IMR-90 (cell line): ENCODE measurements at regions not wholly inside any gene's neighbourhood (a gene's known extent, or its start where the extent isn't known, plus 50 kb on each side); places are given as distances from the start of the nearest gene placed in this dataset.

ENCODE experiments used
- ATAC-seq: fragments of 200-7000 bp; cut with Tn5 transposase; 2 replicates; pipeline ENCODE4 v1.9.1; 2020; ENCODE audit warnings: low read depth, mild to moderate bottlenecking, moderate library complexity
- BruUV-seq: library from RNA; stranded (reverse); fragments of 400-500 nt; replicated peaks from 2 replicates; lab custom pipeline; 2021; lab: Mats Ljungman, UMichigan
- CTCF ChIA-PET: fragments of 300-600 bp; formaldehyde crosslinking; extraction: SDS; loops from one replicate; lab custom pipeline; 2021; ENCODE audit warnings: antibody characterized with exemption; lab: Yijun Ruan, JAX
- POLR2A ChIA-PET: fragments of 300-600 bp; sonication (Branson Sonifier 250); formaldehyde crosslinking; loops from one replicate; lab custom pipeline; 2022; ENCODE audit warnings: antibody characterized with exemption; ENCODE audit not compliant: unreplicated experiment; lab: Charles Lee
- DNase-seq: peaks from one replicate; pipeline ENCODE4 v3.0.0; 2013
- H2AFZ ChIP-seq: replicated peaks from 2 replicates; pipeline ENCODE3; 2013; ENCODE audit warnings: low read length, mild to moderate bottlenecking; ENCODE audit not compliant: poor library complexity
- H2AK5ac ChIP-seq: 2 replicates; pipeline ENCODE4 v1.6.1; 2013; ENCODE audit warnings: low read depth, low read length, inconsistent platforms
- H2AK9ac ChIP-seq: replicated peaks from 2 replicates; pipeline ENCODE3; 2013; ENCODE audit warnings: mild to moderate bottlenecking, low read depth, low read length, moderate library complexity; ENCODE audit not compliant: poor library complexity
- H2BK120ac ChIP-seq: 2 replicates; pipeline ENCODE4 v1.6.1; 2013; ENCODE audit warnings: low read depth, low read length, inconsistent platforms
- H2BK15ac ChIP-seq: 3 replicates; pipeline ENCODE4 v1.6.1; 2013; ENCODE audit warnings: low read depth, low read length, inconsistent platforms
- H2BK20ac ChIP-seq: 2 replicates; pipeline ENCODE4 v1.6.1; 2013; ENCODE audit warnings: low read depth, mild to moderate bottlenecking, inconsistent platforms, low read length, moderate library complexity
- H2BK5ac ChIP-seq: 2 replicates; pipeline ENCODE4 v1.6.1; 2013; ENCODE audit warnings: mild to moderate bottlenecking, low read depth, low read length, inconsistent platforms; ENCODE audit not compliant: poor library complexity, severe bottlenecking
- H3K14ac ChIP-seq: replicated peaks from 2 replicates; pipeline ENCODE4 v1.6.1; 2013; ENCODE audit warnings: low read depth, low read length, inconsistent platforms
- H3K18ac ChIP-seq: 2 replicates; pipeline ENCODE4 v1.6.1; 2013; ENCODE audit warnings: low read depth, low read length, control low read depth
- H3K23ac ChIP-seq: 2 replicates; pipeline ENCODE4 v1.6.1; 2013; ENCODE audit warnings: low read depth, low read length, inconsistent platforms
- H3K27ac ChIP-seq: 2 replicates; pipeline ENCODE4 v1.5.1; 2013; ENCODE audit warnings: mild to moderate bottlenecking, control low read depth, low read length; ENCODE audit not compliant: insufficient read depth
- H3K27me3 ChIP-seq: 2 replicates; pipeline ENCODE4 v1.6.1; 2013; ENCODE audit warnings: low read length; ENCODE audit not compliant: control insufficient read depth, insufficient read depth
- H3K36me3 ChIP-seq: 2 replicates; pipeline ENCODE4 v1.6.1; 2013; ENCODE audit warnings: low read length, mixed read lengths; ENCODE audit not compliant: control insufficient read depth, insufficient read depth
- H3K4ac ChIP-seq: 2 replicates; pipeline ENCODE4 v1.6.1; 2013; ENCODE audit warnings: low read depth, low read length, inconsistent platforms
- H3K4me1 ChIP-seq: 2 replicates; pipeline ENCODE4 v1.6.1; 2013; ENCODE audit warnings: low read length, mixed read lengths; ENCODE audit not compliant: control insufficient read depth, insufficient read depth
- H3K4me2 ChIP-seq: 2 replicates; pipeline ENCODE4 v1.6.1; 2013; ENCODE audit warnings: low read depth, mild to moderate bottlenecking, control low read depth, low read length, moderate library complexity
- H3K4me3 ChIP-seq: 2 replicates; pipeline ENCODE4 v1.5.1; 2013; ENCODE audit warnings: low read depth, mild to moderate bottlenecking, control low read depth, low read length, moderate library complexity; ENCODE audit not compliant: insufficient read depth
- H3K56ac ChIP-seq: 2 replicates; pipeline ENCODE4 v1.6.1; 2013; ENCODE audit warnings: low read length, inconsistent platforms; ENCODE audit not compliant: insufficient read depth; ENCODE audit errors: extremely low read depth
- H3K79me1 ChIP-seq, 2 experiments: 2 replicates each; pipeline ENCODE4 v1.6.1; 2013; ENCODE audit warnings: low read length in 2 of 2, inconsistent platforms in 1 of 2, low read depth in 1 of 2
- H3K9ac ChIP-seq: 2 replicates; pipeline ENCODE4 v1.6.1; 2013; ENCODE audit warnings: low read depth, low read length, control low read depth
- H3K9me1 ChIP-seq: 2 replicates; pipeline ENCODE4 v1.6.1; 2013; ENCODE audit warnings: low read length, inconsistent platforms; ENCODE audit not compliant: insufficient read depth
- H3K9me3 ChIP-seq: 2 replicates; pipeline ENCODE4 v1.6.1; 2013; ENCODE audit warnings: low read length; ENCODE audit not compliant: control insufficient read depth, insufficient read depth
- H4K20me1 ChIP-seq: 2 replicates; pipeline ENCODE4 v1.6.1; 2013; ENCODE audit warnings: low read length, inconsistent platforms; ENCODE audit not compliant: insufficient read depth
- H4K5ac ChIP-seq: 2 replicates; pipeline ENCODE4 v1.6.1; 2013; ENCODE audit warnings: mild to moderate bottlenecking, low read depth, low read length, control low read depth
- H4K8ac ChIP-seq, 2 experiments: 2 replicates each; pipeline ENCODE4 v1.6.1; 2013; ENCODE audit warnings: low read depth in 2 of 2, low read length in 2 of 2, control low read depth in 1 of 2, inconsistent platforms in 1 of 2
- H4K91ac ChIP-seq: 2 replicates; pipeline ENCODE4 v1.6.1; 2013; ENCODE audit warnings: low read depth, low read length, inconsistent platforms; ENCODE audit not compliant: insufficient read depth
- BHLHE40 ChIP-seq: fragments of 150-350 bp; IDR thresholded peaks from 2 replicates; pipeline ENCODE4 v1.6.1; 2016; ENCODE audit warnings: mild to moderate bottlenecking, low read depth, low read length
- RCOR1 ChIP-seq: IDR thresholded peaks from 2 replicates; pipeline ENCODE4 v1.6.1; 2012; ENCODE audit warnings: mild to moderate bottlenecking, low read length, improper control_type of control experiment; ENCODE audit not compliant: insufficient replicate concordance
- WGBS, 2 experiments: methylation state at CpG; one replicate each; pipeline versions ENCODE4 v1.1.5 to v1.1.7; 2013; ENCODE audit warnings: missing lambda C conversion rate in 2 of 2; ENCODE audit not compliant: insufficient read length in 1 of 2; ENCODE audit errors: extremely low coverage in 2 of 2; 5-methylcytosine and 5-hydroxymethylcytosine counted together
- dilution Hi-C: fragments of 300-500 bp; cut with HindIII; formaldehyde crosslinking; loops from one replicate; pipeline ENCODE4 v1.14.3; 2018; ENCODE audit warnings: low sequenced_read_pairs; ENCODE audit not compliant: unreplicated experiment
- in situ Hi-C: fragments of 300-500 bp; cut with MboI; formaldehyde crosslinking; loops from 3 replicates; pipeline ENCODE4 v1.14.3; 2019; ENCODE audit warnings: low sequenced_read_pairs, inconsistent platforms, mixed read lengths
- intact Hi-C: fragments of 100-400 bp; cut with micrococcal nuclease; formaldehyde crosslinking; loops from 2 replicates; pipeline ENCODE4 v1.10.0; 2022

- H3K18ac ChIP-seq, result no peak overlapping the region
- dilution Hi-C loops, result no loop called here
- no peak overlapping the region for H2BK5ac ChIP-seq
- no peaks in the 10 kb centered on the region for H3K79me1 ChIP-seq
- no peak overlapping the region for H2BK120ac ChIP-seq
- H4K20me1 ChIP-seq, result no peaks in the 10 kb centered on the region
- WGBS, 2 experiments, result 24% methylated on average over 5 of the region's 19 CpGs; no CpG with 5 or more reads in 1 of the 2 experiments
- CTCF ChIA-PET, result no interaction called here
- no peak overlapping the region for H3K14ac ChIP-seq
- no TSS peak for BruUV-seq
- no peak overlapping the region for H4K8ac ChIP-seq
- in situ Hi-C loops, result no loop called here
- H3K4me1 ChIP-seq, result no peaks in the 10 kb centered on the region
- no peaks in the 10 kb centered on the region for H3K27me3 ChIP-seq
- H2AK5ac ChIP-seq, result no peak overlapping the region
- DNase-seq (no peak), ATAC-seq (no peak)
- no peak overlapping the region for H3K4ac ChIP-seq
- no peak overlapping the region for H3K56ac ChIP-seq
- H3K9ac ChIP-seq, result no peak overlapping the region
- no peak overlapping the region for H4K91ac ChIP-seq
- peaks cover 23% of the 10 kb centered on the region for H3K9me3 ChIP-seq
- no peak overlapping the region for H3K23ac ChIP-seq
- H2AK9ac ChIP-seq, result no peak overlapping the region
- no peaks in the 10 kb centered on the region for H3K9me1 ChIP-seq
- no peak for TF ChIP-seq RCOR1
- TF ChIP-seq BHLHE40, result no peak
- no peak overlapping the region for H3K27ac ChIP-seq
- H2BK15ac ChIP-seq, result no peak overlapping the region
- H2AFZ ChIP-seq, result no peak overlapping the region
- no peak overlapping the region for H2BK20ac ChIP-seq
- POLR2A ChIA-PET, result no interaction called here
- H3K36me3 ChIP-seq, result no peaks in the 10 kb centered on the region
- H3K4me2 ChIP-seq, result no peak overlapping the region
- no peak overlapping the region for H3K4me3 ChIP-seq
- H4K5ac ChIP-seq, result no peak overlapping the region
- intact Hi-C loops, result no loop called here
Measured at GRCh38 chr18:51447351-51448342, 250.2 kb upstream of the MEX3C start.
